Epithelial cell of esophagus (primary cell): ENCODE measurements at regions not wholly inside any gene's neighbourhood (a gene's known extent, or its start where the extent isn't known, plus 50 kb on each side); places are given as distances from the start of the nearest gene placed in this dataset.

Experiments
- DNase-seq: peaks from one replicate; pipeline ENCODE4 v3.0.0; 2010; ENCODE audit warnings: low read depth
- H3K4me3 ChIP-seq: 2 replicates; pipeline ENCODE4 v1.5.1; 2011; ENCODE audit warnings: mild to moderate bottlenecking, low read length, control low read depth
- CTCF ChIP-seq: IDR thresholded peaks from 2 replicates; pipeline ENCODE4 v1.5.1; 2011; ENCODE audit warnings: low read depth, mild to moderate bottlenecking, low read length, control low read depth, inconsistent platforms; ENCODE audit not compliant: insufficient read depth; ENCODE audit errors: missing control alignments

- TF ChIP-seq CTCF = no peak
- no peak overlapping the region for H3K4me3 ChIP-seq
- DNase-seq = no peak
These were observed 567.2 kb downstream of the CDH26 start for GRCh38 chr20:60525397-60525796.

GRCh38 chr20:60527656-60528055 is 569.4 kb downstream of the CDH26 start:
- TF ChIP-seq CTCF = no peak
- no peak overlapping the region for H3K4me3 ChIP-seq
- no peak for DNase-seq

- no peak for TF ChIP-seq CTCF
- no peak for DNase-seq
- H3K4me3 ChIP-seq = no peak overlapping the region
These were observed 569.9 kb downstream of the CDH26 start for GRCh38 chr20:60528141-60528540.

GRCh38 chr20:60529149-60529548 is 570.9 kb downstream of the CDH26 start:
- DNase-seq = no peak
- TF ChIP-seq CTCF = no peak
- no peak overlapping the region for H3K4me3 ChIP-seq

GRCh38 chr20:60535211-60535610 is 577.0 kb downstream of the CDH26 start:
- no peak overlapping the region for H3K4me3 ChIP-seq
- no peak for TF ChIP-seq CTCF
- no peak for DNase-seq

- H3K4me3 ChIP-seq = no peak overlapping the region
- no peak for DNase-seq
- TF ChIP-seq CTCF = no peak
These were observed 582.4 kb downstream of the CDH26 start for GRCh38 chr20:60540591-60540990.

- TF ChIP-seq CTCF = no peak
- no peak overlapping the region for H3K4me3 ChIP-seq
- no peak for DNase-seq
These were observed 583.8 kb downstream of the CDH26 start for GRCh38 chr20:60541991-60542390.
